Activated CD8-positive, alpha-beta memory T cell treated with anti-CD3 and anti-CD28 coated beads, Interleukin-2, amount 50 U/mL, for 24 hours (primary cell): ENCODE measurements at regions not wholly inside any gene's neighbourhood (a gene's known extent, or its start where the extent isn't known, plus 50 kb on each side); places are given as distances from the start of the nearest gene placed in this dataset.

Source experiments
- DNase-seq: peaks from one replicate; pipeline ENCODE4 v3.0.0-alpha.2; 2020; ENCODE audit errors: extremely low read depth

DNA sequence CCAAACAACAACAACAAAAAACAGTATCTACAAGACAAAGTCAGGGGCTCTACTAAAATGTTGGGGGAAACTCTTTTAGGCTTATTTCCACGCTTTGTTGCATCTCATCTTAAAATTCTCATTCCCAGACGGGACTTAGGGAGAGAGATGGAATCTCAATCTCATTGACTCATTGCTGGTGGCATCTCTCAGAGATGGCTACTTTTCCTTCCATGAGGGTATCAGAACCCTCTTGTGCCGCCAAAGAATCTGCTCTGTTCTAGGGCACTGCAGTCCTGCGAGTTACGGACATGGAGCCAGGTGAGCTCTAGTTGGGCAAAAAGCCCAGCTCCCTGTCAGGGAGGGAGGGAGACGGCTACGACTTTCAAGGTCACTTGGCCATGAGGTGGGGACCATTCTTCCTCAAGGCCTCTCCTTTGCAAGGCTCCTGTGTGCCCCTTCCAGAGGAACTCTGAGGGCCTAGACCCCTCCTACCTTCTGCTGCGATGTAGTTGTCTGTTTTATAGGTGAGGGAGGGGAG, 68.0 kb downstream of the MYCN start:
- no peak for DNase-seq

DNA sequence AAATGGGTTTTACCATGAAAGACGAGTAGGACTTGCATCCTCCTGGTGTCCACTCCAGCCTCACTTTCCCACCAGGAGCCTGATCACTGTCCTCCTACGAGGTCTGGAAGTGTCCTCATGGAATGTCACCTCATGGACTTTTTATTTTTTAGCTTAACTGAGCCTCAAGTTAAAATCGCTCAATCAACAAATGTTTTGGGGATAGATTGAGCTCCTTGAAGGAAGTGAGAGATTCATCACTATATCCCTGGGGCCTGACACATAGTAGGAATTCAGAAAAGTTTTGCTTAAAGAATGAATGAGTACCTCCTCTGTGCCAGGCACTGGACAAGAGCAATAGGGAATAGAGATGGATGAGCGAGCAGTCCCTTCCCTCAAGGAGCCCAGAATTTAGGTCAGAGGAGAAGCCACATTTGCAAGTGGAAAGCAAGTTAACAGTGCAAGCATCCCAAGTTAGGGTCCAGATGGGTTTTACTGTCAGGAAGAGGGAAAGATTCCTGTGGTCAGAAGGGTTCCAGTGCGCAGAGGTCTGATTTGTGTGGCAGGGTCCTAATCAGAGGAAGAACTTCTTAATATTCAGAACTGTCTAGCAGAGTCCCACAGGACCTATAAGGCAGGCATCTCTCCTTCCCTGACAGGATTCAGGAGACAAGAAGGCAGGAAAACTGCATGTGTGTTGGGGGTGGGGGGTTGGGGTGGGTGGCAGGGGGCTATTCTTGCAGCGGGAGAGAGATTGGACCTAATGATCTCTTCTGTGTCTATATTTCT, 67.0 kb downstream of the MYCN start:
- DNase-seq, result no peak

DNA sequence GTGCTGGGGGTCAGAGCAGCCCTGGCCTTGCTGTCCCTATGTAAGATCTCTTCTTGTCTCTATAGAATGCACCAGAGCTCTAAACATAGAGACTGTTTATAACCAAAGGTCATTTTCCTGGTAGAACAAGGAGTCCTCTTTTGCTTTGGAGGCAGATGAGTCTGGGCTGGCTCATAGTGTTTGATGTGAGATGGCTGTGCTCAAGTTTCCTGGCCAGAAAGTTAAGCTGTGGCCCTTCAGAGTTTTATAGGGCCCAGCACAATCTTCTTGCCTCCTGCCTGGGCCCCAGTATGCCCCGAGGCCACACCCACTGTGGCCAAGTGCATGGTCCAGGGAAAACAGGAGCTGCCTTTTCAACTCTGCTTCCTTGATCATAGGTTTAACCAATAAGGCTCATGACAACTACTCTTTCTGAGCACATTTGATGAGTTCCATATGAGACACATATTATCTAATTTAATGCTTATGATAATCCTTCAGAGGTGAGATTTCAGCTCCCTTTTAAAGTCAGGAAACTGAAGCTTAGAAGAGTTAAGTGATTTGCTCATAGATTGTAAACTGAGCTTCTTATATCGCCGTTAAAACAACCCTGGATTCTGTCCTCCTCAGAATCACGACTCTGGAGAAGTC, 66.3 kb downstream of the MYCN start:
- no peak for DNase-seq

DNA sequence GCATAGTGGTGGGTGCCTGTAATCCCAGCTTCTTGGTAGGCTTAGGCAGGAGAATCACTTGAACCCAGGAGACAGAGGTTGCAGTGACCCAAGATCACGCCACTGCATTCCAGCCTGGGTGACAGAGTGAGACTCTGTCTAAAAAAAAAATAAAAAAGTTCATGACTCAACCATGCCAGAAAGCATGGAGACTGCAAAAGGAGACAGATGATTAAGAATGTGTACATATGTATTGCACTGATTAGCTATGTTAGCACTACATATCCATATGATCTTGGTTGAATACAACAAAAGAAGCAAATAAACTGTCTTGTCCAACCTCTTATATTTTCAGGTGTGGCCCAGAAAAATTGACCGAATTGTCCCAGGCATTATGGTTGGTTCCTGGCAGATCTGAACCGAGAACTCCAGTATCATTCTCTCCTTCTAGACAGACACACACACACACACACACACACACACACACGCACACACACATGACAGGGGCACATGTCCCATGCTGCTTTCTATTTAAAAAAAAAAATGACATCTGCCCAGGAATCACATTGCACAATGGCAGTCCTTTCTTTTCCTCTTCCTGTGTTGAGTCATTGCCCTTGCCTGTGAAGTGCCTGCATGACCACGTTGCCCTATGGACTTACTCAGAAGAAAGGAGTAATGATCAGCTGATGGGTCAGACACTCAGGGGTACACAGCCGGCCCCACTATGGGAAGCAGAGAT, 65.6 kb downstream of the MYCN start:
- DNase-seq, result no peak

DNA sequence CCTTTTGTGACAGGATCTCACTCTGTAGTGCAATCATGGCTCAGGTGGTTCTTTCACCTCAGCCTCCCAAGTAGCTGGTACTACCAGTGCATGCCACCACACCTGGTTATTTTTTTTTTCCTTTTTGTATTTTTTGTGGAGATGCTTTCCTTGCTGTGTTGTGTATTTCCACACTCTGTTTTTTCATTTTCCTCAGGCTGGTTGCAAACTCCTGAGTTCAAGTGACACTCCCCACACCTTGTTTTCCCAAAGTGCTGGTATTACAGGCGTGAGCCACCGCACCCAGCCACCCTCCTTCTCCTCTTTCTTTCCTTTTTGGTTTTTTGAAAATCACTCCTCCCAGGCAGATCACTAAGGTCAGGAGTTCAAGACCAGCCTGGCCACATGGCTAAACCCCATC, 65.0 kb downstream of the MYCN start:
- no peak for DNase-seq

DNA sequence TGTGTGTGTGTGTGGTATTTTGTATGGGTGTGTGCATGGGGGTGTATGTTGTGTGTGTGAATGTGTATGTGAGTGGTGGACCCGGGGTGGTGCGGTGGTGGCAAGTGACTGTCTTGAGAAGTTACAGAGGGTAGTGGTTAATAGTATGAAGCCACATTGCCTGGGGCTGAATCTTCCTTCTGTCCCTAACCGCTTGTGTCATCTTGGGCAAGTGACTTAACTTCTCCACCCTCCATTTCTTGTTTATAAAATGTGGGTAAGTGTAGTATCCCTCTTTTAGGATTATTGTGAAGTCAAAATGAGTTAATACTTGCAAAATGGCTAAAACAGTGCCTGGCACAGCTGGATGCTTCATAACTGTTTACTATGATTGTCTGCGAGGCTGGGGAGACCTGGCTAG, 63.5 kb downstream of the MYCN start:
- no peak for DNase-seq

DNA sequence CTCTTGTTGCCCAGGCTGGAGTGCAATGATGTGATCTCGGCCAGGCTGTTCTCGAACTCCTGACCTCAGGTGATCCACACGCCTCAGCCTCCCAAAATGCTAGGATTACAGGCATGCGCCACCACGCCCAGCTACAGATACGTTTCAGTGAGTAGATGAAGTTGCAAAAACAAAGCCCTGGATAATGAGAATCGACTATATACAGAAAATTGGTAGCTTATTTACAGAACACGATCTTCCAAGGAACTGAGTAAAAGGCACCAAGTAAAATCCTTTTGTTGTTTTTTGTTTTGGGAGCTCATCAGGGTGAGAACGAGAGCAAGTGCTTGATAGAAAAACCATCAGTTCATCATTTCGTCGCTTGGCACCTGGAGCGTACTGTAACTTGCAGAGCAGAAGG, 62.8 kb downstream of the MYCN start:
- DNase-seq, result no peak

DNA sequence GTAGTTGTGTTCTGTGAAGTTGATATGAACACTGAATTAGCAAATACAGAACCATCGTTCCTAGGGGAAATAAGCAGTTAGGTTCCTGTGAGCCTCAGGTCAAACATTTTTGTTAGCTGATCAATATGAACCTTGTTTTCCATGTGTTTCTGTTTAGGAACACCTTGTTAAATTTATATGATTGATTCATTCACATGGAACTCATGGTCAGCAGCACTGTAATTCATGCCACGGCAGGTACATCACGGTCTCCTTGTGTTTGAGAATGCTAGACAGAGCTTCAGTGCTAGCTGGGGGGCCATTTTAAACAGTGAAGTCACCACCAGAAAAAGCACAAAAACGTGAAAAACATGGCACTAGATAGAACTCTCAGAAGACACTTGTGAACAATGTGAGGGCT, 62.2 kb downstream of the MYCN start:
- DNase-seq, result no peak

DNA sequence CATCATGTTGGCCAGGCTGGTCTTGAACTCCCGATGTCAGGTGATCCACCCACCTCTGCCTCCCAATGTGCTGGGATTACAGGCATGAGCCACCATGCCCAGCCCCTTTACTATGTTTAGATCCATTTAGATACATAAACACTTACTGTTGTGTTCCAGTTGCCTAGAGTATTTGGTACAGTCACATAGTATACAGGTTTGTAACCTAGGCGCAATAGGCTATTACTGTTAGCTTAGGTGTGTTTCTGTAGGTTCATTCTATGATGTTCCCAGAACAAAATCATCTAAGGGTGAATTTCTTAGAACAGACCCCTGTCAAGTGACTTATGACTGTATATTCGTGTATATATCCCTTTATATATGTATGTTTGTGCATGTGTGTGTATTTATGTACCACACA, 61.8 kb downstream of the MYCN start:
- DNase-seq, result no peak

DNA sequence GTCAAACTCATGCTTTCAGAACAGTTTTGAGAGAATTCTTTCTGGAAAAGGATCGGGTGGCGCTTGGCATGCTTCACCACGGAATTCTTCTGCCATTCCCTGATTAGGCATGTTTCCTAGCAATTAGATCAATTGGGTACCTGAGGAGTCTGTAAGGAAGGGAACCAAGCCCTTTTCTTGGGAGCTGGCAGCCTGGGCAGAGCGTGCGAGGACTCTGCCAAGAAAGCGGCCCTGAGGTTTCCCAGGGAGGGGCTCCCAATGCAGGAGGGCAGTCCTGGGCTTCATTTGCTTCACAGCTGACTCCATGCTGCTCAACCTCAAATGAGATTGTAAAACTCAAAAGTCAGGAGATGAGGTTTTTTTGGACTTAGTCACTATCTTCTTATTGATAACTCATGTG, 60.3 kb downstream of the MYCN start:
- no peak for DNase-seq

DNA sequence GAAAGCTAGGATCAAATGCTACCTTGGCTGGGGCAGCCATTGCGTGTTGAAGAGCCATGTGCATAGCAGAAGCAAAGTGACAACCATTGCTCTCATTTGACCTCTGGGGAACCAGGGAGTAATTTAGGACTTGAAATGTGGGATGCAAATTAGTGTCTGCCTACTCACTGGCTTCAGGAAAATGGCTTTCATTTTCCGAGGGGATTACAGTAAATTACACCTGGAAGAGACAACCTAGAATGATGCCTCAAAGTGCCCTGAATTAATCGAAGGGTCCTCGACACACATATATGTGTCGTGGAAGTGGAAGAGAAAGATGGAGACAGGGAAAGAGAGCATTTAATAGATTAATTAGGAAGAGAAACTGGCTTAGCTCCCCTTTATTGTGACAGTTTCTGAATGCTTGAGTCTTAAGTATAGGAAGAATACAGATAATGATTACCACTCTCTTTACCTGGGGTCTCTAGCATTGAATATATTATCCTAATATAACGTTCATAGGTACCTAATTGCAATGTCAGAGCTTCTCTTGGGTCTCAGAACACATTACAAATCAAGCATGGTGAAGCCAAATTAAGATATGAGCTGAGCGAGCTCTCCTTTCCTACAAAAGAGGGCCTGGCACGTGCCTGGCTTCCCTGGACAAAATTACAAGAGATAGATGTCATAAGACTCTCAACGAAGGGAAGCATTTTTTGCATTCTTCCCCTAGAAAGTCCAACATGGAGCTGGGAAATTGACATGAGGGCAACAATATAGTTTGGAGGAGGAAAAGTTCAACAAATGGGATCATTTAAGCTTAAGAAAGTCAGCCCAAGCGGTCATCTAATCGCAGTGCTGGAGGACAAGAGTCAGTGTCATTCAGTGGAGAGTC, 59.5 kb downstream of the MYCN start:
- DNase-seq, result no peak

DNA sequence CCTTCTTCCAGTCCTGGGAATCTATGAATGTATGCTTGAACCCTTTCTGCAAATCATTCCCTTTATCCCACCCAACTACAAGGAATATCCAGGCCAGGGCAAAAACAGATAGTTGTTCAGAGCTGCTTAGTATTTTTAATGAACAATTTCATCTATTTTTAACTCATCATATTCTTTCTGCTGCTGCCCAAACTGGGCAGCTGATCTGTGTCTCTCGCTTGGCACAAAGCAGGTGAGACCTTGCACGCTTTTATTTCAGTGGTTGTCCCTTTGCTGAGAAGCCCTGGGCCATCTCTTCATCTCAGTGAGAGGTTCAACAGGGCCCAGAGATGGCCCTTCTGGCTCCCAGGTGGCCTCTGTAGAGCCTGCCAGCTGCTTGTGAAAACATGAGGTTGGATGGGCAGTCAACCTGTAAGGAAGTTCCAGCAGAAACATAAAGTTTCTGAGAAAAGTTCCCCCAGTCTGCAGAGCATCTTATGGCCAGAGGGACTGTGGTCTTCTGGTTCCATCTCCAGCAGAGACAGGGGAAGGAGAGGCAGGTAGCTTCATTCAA, 57.5 kb downstream of the MYCN start:
- DNase-seq, result no peak

DNA sequence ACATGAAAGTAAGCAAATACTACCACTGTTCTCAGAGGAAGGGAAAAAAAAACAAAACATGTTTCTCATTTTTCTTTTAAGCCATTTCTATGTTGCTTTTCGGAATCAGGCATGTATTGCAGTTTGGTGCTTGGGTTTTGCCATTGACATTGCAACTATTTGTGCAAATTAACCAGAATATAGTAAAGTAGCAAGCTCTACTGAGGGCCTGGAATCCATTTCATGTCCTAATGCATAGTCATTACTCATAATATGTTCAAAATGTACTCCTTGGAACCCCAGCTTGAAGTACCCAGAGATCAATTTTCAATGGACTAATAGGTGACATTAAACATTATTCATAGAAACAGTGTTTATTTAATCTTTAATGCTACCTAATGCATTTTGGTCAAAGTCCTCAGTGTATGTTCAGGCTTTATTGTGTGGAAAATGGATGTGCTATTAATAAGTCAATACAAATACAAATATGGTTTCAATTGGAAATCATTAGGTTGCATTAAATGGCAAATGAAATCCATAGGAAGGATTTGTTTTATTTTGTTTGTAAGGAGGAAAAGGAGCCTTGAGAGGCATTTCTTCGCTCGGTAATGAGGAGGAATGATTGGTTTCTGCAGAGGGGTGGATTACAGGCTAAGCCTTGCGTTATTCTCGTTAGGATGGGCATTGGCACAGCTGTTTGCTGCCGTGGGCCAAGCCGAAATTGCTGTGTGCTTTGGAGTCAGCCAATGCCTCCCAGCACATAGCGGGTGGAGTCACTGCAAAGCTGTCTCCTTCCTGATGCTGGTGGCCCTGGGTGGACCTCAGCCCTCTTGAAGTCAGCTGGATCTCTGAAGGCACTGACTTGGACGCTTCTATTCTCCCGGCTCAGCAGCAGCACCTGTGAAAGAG, 56.4 kb downstream of the MYCN start:
- no peak for DNase-seq
